Progenitor cell of endocrine pancreas (in vitro differentiated cells): ENCODE measurements at regions not wholly inside any gene's neighbourhood (a gene's known extent, or its start where the extent isn't known, plus 50 kb on each side); places are given as distances from the start of the nearest gene placed in this dataset.
A peak's percentile ranks its signal among the peaks of the same experiment; 100 is the strongest.

Experiments
- DNase-seq: peaks from one replicate; pipeline ENCODE4 v3.0.0; 2021; ENCODE audit warnings: low spot score; ENCODE audit not compliant: unreplicated experiment
- H3K27ac Mint-ChIP-seq: 2 replicates; pipeline ENCODE4 v1.8.0; 2021; ENCODE audit warnings: mild to moderate bottlenecking, moderate library complexity, mixed read lengths
- H3K27me3 Mint-ChIP-seq: 2 replicates; pipeline ENCODE4 v1.8.0; 2021; ENCODE audit warnings: mixed read lengths
- H3K36me3 Mint-ChIP-seq: 2 replicates; pipeline ENCODE4 v1.8.0; 2022; ENCODE audit warnings: mixed read lengths; ENCODE audit not compliant: insufficient read depth
- H3K4me1 Mint-ChIP-seq: 2 replicates; pipeline ENCODE4 v1.8.0; 2021; ENCODE audit warnings: low read depth, mixed read lengths
- H3K4me3 Mint-ChIP-seq: 2 replicates; pipeline ENCODE4 v1.8.0; 2021; ENCODE audit warnings: low read depth, mild to moderate bottlenecking, moderate library complexity, mixed read lengths
- H3K9me3 Mint-ChIP-seq: 2 replicates; pipeline ENCODE4 v1.8.0; 2021; ENCODE audit warnings: low read depth, mixed read lengths
- TF ChIP-seq, protein P1 (sequence below): fragments of 200-600 bp; sonication (generic); IDR thresholded peaks from one replicate; pipeline ENCODE4 v1.5.0; 2021; ENCODE audit warnings: antibody characterized with exemption, mild to moderate bottlenecking; ENCODE audit not compliant: unreplicated experiment

DNA sequence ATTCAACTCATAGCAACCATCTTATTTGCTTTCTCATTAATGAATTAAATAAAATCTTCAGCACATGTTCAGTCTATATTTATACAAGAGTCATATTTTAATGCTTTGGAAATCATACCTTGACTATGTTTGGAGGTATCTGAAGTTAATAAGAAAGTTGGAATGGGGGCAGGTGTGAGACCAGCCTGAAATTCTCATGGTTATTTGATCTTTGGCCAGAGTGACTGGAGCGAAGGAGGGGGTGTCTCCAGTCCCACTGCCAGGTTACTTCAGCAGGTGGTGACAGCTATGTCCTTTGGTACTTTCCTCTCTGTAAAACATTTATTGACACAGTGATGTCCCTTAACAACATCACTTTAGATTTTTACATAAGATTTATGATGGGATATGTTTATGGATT is 318.1 kb upstream of the SGCD start:
- peaks cover 5% of the 10 kb centered on the region for H3K27me3 Mint-ChIP-seq
- H3K4me1 Mint-ChIP-seq = no peaks in the 10 kb centered on the region
- no peak for DNase-seq
- TF ChIP-seq, protein P1, sequence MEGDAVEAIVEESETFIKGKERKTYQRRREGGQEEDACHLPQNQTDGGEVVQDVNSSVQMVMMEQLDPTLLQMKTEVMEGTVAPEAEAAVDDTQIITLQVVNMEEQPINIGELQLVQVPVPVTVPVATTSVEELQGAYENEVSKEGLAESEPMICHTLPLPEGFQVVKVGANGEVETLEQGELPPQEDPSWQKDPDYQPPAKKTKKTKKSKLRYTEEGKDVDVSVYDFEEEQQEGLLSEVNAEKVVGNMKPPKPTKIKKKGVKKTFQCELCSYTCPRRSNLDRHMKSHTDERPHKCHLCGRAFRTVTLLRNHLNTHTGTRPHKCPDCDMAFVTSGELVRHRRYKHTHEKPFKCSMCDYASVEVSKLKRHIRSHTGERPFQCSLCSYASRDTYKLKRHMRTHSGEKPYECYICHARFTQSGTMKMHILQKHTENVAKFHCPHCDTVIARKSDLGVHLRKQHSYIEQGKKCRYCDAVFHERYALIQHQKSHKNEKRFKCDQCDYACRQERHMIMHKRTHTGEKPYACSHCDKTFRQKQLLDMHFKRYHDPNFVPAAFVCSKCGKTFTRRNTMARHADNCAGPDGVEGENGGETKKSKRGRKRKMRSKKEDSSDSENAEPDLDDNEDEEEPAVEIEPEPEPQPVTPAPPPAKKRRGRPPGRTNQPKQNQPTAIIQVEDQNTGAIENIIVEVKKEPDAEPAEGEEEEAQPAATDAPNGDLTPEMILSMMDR = no peak
- H3K4me3 Mint-ChIP-seq = no peak overlapping the region
- no peak overlapping the region for H3K27ac Mint-ChIP-seq
- no peaks in the 10 kb centered on the region for H3K36me3 Mint-ChIP-seq
- H3K9me3 Mint-ChIP-seq = peaks cover 9% of the 10 kb centered on the region

DNA sequence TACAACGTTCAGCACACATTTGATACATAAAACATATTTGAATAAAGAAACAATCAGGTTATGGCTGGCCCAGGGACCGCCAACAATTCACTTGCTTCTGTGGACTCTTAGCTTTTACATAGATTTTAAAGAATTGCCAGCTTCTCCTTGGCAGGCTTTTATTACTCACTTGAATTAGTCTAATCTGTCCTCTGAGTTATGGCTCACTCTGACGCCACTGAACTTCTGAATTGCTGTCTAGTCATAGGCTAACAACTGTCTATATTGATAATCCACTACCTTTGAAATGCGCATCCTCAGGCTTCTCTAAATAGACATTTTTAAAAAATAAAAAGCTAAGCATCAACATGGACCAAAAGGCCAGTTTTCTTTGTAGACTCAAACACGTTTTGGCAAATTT is 317.4 kb upstream of the SGCD start:
- Mint-ChIP-seq H3K36me3 (no peaks in the 10 kb centered on the region), H3K4me3 (no peak overlapping the region), H3K9me3 (peaks cover 9% of the 10 kb centered on the region), H3K27ac (no peak overlapping the region), H3K4me1 (no peaks in the 10 kb centered on the region), H3K27me3 (peaks cover 1% of the 10 kb centered on the region)
- DNase-seq = no peak
- TF ChIP-seq, protein P1 = no peak

DNA sequence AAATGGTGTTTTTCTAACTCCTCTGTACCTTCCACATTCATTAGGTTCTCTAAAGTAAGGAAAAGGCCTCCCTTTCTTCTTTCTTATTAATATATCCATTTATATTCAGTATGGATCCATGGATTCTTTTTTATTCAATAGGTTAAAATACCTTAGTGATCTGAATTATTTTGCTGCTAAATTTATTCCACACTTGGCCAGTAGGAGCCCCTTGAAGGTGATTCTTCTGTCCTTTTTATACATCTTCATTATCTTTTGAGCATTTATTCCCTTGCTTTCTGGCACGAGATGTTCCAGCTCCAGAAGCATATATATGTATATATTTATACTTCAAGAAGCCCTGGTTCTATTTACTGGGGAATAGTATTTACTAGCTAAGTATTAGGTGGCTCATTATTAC is 311.8 kb upstream of the SGCD start:
- DNase-seq = no peak
- TF ChIP-seq, protein P1 = peak; percentile 25
- H3K27ac Mint-ChIP-seq = no peak overlapping the region
- H3K4me3 Mint-ChIP-seq = no peak overlapping the region
- no peaks in the 10 kb centered on the region for H3K27me3 Mint-ChIP-seq
- no peaks in the 10 kb centered on the region for H3K9me3 Mint-ChIP-seq
- H3K4me1 Mint-ChIP-seq = no peaks in the 10 kb centered on the region
- no peaks in the 10 kb centered on the region for H3K36me3 Mint-ChIP-seq

DNA sequence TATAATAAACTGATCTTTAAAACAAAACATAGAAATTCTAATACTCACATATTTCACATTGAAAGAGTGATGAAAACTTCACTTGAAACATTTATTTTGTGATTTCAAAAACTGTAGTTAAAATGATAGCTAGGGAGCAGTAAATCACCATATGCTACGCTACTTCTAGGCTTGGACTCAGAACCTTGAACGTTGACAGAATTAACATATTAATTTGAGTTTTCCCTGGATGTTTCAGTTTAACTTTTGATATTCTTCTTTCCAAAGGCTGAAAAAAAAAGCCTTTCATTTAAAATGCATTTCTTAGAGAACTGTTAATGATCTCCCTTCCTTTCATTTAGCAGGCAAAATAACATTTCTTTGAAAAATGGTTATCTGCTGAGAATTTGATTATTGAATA is 307.8 kb upstream of the SGCD start:
- no peak for DNase-seq
- TF ChIP-seq, protein P1 = no peak
- no peak overlapping the region for H3K4me3 Mint-ChIP-seq
- no peaks in the 10 kb centered on the region for H3K36me3 Mint-ChIP-seq
- H3K4me1 Mint-ChIP-seq = peaks cover 4% of the 10 kb centered on the region
- H3K27ac Mint-ChIP-seq = no peak overlapping the region
- H3K27me3 Mint-ChIP-seq = no peaks in the 10 kb centered on the region
- no peaks in the 10 kb centered on the region for H3K9me3 Mint-ChIP-seq

DNA sequence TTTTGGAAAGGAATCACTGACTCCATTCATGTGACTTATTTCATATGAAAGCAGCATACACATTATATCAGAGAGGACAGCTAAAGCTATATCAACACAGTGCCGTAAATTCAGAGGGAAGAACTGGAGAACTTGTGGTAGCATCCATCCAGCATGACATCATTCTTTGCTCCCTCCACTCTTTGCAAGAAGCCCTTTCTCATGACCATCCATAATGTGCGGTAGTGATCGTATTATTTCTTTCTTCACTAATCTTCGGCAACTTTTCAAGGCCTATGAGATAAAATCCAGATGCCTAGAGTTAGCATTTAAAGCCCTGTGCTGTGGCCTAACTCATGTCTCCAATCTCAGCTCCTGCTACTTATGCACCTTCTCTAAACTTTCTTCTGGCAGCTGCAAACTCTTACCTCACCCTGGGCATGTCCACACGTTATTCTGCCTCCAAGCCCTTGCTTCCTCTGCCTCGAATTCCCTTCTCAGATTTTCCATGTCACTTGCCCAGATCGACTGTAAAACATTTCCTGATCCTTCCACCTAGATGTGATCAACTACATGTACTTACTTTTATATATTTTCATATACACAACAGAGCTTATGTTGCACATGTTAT is 307.3 kb upstream of the SGCD start:
- H3K4me3 Mint-ChIP-seq = no peak overlapping the region
- H3K27ac Mint-ChIP-seq = no peak overlapping the region
- no peaks in the 10 kb centered on the region for H3K27me3 Mint-ChIP-seq
- DNase-seq = no peak
- TF ChIP-seq, protein P1 = no peak
- H3K9me3 Mint-ChIP-seq = no peaks in the 10 kb centered on the region
- H3K4me1 Mint-ChIP-seq = peaks cover 4% of the 10 kb centered on the region
- H3K36me3 Mint-ChIP-seq = no peaks in the 10 kb centered on the region
